ENCODE measurements at regions not wholly inside any gene's neighbourhood (a gene's known extent, or its start where the extent isn't known, plus 50 kb on each side); places are given as distances from the start of the nearest gene placed in this dataset.

- TF ChIP-seq ZNF274 (IDR thresholded peaks at IDR 0.05; ENCODE audit: low read depth, low read length), result no peak
- no peak for TF ChIP-seq SUZ12 (IDR thresholded peaks at IDR 0.05; ENCODE audit: extremely low read depth, insufficient read depth, insufficient read length)
Measured at GRCh38 chr6:48757661-48758060, 646.7 kb upstream of the PTCHD4 start.

Measured in NT2/D1 (cell line).